ENCODE measurements at regions not wholly inside any gene's neighbourhood (a gene's known extent, or its start where the extent isn't known, plus 50 kb on each side); places are given as distances from the start of the nearest gene placed in this dataset.

DNA sequence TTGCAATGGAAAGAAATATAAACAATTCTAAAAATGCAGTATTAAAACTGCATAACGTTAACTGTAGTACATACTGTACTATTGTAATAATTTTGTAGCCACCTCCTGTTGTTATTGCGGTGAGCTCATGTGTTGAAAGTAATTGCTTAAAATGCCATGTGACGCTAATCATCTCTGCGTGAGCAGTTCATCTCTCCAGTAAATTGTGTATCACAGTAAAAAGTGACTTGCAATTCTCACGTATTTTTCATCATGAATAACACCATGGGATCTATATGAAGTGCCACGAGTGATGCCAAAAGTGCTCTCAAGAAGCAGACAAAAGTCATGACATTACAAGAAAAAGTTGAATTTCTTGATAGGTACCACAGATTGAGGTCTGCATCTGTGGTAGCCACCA is 82.4 kb upstream of the CYYR1 start:
- TF ChIP-seq GABPA (IDR thresholded peaks at IDR 0.05; ENCODE audit: borderline replicate concordance, insufficient read depth, low read length) (no peak), POLR2A (IDR thresholded peaks at IDR 0.05; ENCODE audit: control extremely low read depth in 1 of 2, low read depth in 2 of 2, low read length in 2 of 2) (no peak), CHD7 (IDR thresholded peaks at IDR 0.05; ENCODE audit: insufficient replicate concordance, low read length) (no peak), EP300 (IDR thresholded peaks at IDR 0.05; ENCODE audit: borderline replicate concordance in 1 of 2, low read depth in 2 of 2, low read length in 2 of 2) (no peak), POLR2AphosphoS5 (IDR thresholded peaks at IDR 0.05; ENCODE audit: low read depth, low read length) (no peak)
- TF ChIP-seq, protein P1, sequence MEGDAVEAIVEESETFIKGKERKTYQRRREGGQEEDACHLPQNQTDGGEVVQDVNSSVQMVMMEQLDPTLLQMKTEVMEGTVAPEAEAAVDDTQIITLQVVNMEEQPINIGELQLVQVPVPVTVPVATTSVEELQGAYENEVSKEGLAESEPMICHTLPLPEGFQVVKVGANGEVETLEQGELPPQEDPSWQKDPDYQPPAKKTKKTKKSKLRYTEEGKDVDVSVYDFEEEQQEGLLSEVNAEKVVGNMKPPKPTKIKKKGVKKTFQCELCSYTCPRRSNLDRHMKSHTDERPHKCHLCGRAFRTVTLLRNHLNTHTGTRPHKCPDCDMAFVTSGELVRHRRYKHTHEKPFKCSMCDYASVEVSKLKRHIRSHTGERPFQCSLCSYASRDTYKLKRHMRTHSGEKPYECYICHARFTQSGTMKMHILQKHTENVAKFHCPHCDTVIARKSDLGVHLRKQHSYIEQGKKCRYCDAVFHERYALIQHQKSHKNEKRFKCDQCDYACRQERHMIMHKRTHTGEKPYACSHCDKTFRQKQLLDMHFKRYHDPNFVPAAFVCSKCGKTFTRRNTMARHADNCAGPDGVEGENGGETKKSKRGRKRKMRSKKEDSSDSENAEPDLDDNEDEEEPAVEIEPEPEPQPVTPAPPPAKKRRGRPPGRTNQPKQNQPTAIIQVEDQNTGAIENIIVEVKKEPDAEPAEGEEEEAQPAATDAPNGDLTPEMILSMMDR (IDR thresholded peaks at IDR 0.05; ENCODE audit: control extremely low read depth in 1 of 3, insufficient read depth in 1 of 3, low read depth in 1 of 3, low read length in 3 of 3) = no peak
- TF ChIP-seq, protein P2, sequence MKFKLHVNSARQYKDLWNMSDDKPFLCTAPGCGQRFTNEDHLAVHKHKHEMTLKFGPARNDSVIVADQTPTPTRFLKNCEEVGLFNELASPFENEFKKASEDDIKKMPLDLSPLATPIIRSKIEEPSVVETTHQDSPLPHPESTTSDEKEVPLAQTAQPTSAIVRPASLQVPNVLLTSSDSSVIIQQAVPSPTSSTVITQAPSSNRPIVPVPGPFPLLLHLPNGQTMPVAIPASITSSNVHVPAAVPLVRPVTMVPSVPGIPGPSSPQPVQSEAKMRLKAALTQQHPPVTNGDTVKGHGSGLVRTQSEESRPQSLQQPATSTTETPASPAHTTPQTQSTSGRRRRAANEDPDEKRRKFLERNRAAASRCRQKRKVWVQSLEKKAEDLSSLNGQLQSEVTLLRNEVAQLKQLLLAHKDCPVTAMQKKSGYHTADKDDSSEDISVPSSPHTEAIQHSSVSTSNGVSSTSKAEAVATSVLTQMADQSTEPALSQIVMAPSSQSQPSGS (IDR thresholded peaks at IDR 0.05; ENCODE audit: low read length) = no peak

Measured in H1 (cell line).